HCT116 (cell line): ENCODE measurements at regions not wholly inside any gene's neighbourhood (a gene's known extent, or its start where the extent isn't known, plus 50 kb on each side); places are given as distances from the start of the nearest gene placed in this dataset.

Source experiments
- ATAC-seq: fragments of 200-7000 bp; cut with Tn5 transposase; 2 replicates; pipeline ENCODE4 v1.9.1; 2020; ENCODE audit warnings: mild to moderate bottlenecking, moderate library complexity
- BruUV-seq: library from RNA; stranded (reverse); fragments of 400-500 nt; replicated peaks from 2 replicates; lab custom pipeline; 2021; lab: Mats Ljungman, UMichigan
- CTCF ChIA-PET: fragments of 300-600 bp; sonication (Branson Sonifier 250); formaldehyde crosslinking; loops from one replicate; lab custom pipeline; 2021; ENCODE audit warnings: antibody characterized with exemption; lab: Charles Lee
- POLR2A ChIA-PET: fragments of 300-600, 350-600 bp; sonication (Branson Sonifier 250); formaldehyde crosslinking; loops from one replicate; lab custom pipeline; 2021; ENCODE audit warnings: antibody characterized with exemption; lab: Charles Lee
- RAD21 ChIA-PET, 2 experiments: fragments of 300-600 bp; sonication (Branson Sonifier 250); formaldehyde crosslinking; loops; one replicate each; lab custom pipeline; 2023; ENCODE audit warnings: low total read pairs in 2 of 2; ENCODE audit not compliant: uncharacterized antibody in 2 of 2, unreplicated experiment in 2 of 2, low non-redundant PET in 1 of 2; lab: Charles Lee
- DNase-seq: peaks from one replicate; pipeline ENCODE4 v3.0.0-alpha.2; 2010; ENCODE audit warnings: low read depth, low spot score
- H2AFZ ChIP-seq: fragments of 200-600 bp; shearing (Covaris generic), sonication (generic); 2 replicates; pipeline ENCODE4 v1.6.1; 2017; ENCODE audit warnings: low read depth, mixed run types, mixed read lengths, antibody characterized with exemption, low read length; ENCODE audit not compliant: poor library complexity, severe bottlenecking
- H3K27ac ChIP-seq: 2 replicates; pipeline ENCODE4 v1.5.1; 2012; ENCODE audit warnings: low read depth, low read length
- H3K27me3 ChIP-seq: fragments of 200-600 bp; sonication (generic); 2 replicates; pipeline ENCODE4 v1.6.1; 2016; ENCODE audit warnings: mixed run types, low read length, mixed read lengths; ENCODE audit not compliant: insufficient read depth
- H3K36me3 ChIP-seq, 2 experiments: fragments of 200-500 bp in 1 of 2; fragments of 200-600 bp in 1 of 2; sonication (Bioruptor generic) in 1 of 2; sonication (generic) in 1 of 2; 2 replicates each; pipeline versions ENCODE4 v1.5.1 to v1.6.1; 2014 to 2016; ENCODE audit warnings: low read length in 2 of 2, inconsistent platforms in 1 of 2, mixed read lengths in 1 of 2, mixed run types in 1 of 2; ENCODE audit not compliant: insufficient read depth in 2 of 2, control insufficient read depth in 1 of 2
- H3K4me1 ChIP-seq, 2 experiments: fragments of 200-600 bp in 1 of 2; sonication (generic) in 1 of 2; 2 replicates each; pipeline versions ENCODE4 v1.5.1 to v1.6.1; 2012 to 2017; ENCODE audit warnings: low read length in 2 of 2, inconsistent platforms in 1 of 2, mild to moderate bottlenecking in 1 of 2, mixed read lengths in 1 of 2, mixed run types in 1 of 2, moderate library complexity in 1 of 2; ENCODE audit not compliant: insufficient read depth in 2 of 2, control insufficient read depth in 1 of 2
- H3K4me2 ChIP-seq: fragments of 200-600 bp; sonication (generic); 2 replicates; pipeline ENCODE4 v1.6.1; 2017; ENCODE audit warnings: mixed run types, low read length, mixed read lengths
- H3K4me3 ChIP-seq, 2 experiments: fragments of 200-600 bp in 1 of 2; sonication (generic) in 1 of 2; replicated peaks in 1 of 2; 2 replicates each; pipeline ENCODE4 v1.5.1; 2011 to 2016; ENCODE audit warnings: low read length in 2 of 2, control low read depth in 1 of 2, low read depth in 1 of 2, mild to moderate bottlenecking in 1 of 2, mixed read lengths in 1 of 2, mixed run types in 1 of 2
- H3K79me2 ChIP-seq: fragments of 200-600 bp; sonication (generic); 2 replicates; pipeline ENCODE4 v1.6.1; 2017; ENCODE audit warnings: mild to moderate bottlenecking, mixed run types, low read length, moderate library complexity, mixed read lengths; ENCODE audit not compliant: insufficient read depth
- H3K9ac ChIP-seq: fragments of 200-600 bp; sonication (generic); 2 replicates; pipeline ENCODE4 v1.6.1; 2016; ENCODE audit warnings: low read length, mixed read lengths
- H3K9me2 ChIP-seq: fragments of 200-600 bp; sonication (generic), shearing (Covaris generic); 2 replicates; pipeline ENCODE4 v1.6.1; 2017; ENCODE audit warnings: mixed run types, mild to moderate bottlenecking, moderate library complexity; ENCODE audit not compliant: insufficient read depth
- H3K9me3 ChIP-seq, 2 experiments: fragments of 200-500 bp in 1 of 2; fragments of 200-600 bp in 1 of 2; sonication (Bioruptor generic) in 1 of 2; sonication (generic) in 1 of 2; 2 replicates each; pipeline ENCODE4 v1.6.1; 2014 to 2017; ENCODE audit warnings: low read length in 2 of 2, mixed read lengths in 2 of 2, inconsistent platforms in 1 of 2, low read depth in 1 of 2, mild to moderate bottlenecking in 1 of 2, mixed run types in 1 of 2, moderate library complexity in 1 of 2; ENCODE audit not compliant: control insufficient read depth in 1 of 2, insufficient read depth in 1 of 2
- H4K20me1 ChIP-seq: fragments of 200-600 bp; sonication (generic), shearing (Covaris generic); 2 replicates; pipeline ENCODE4 v1.6.1; 2017; ENCODE audit warnings: mixed run types, mild to moderate bottlenecking, moderate library complexity; ENCODE audit not compliant: insufficient read depth
- CBX3 ChIP-seq: IDR thresholded peaks from 2 replicates; pipeline ENCODE4 v1.6.1; 2012; ENCODE audit warnings: low read depth
- CEBPB ChIP-seq: IDR thresholded peaks from 2 replicates; pipeline ENCODE4 v1.6.1; 2012; ENCODE audit warnings: low read depth
- EGR1 ChIP-seq: IDR thresholded peaks from 2 replicates; pipeline ENCODE4 v1.6.1; 2012; ENCODE audit warnings: low read depth
- ELF1 ChIP-seq: IDR thresholded peaks from 2 replicates; pipeline ENCODE4 v1.6.1; 2012; ENCODE audit warnings: low read depth, borderline replicate concordance
- FOSL1 ChIP-seq: IDR thresholded peaks from 2 replicates; pipeline ENCODE4 v1.6.1; 2012; ENCODE audit warnings: low read depth
- POLR2A ChIP-seq: IDR thresholded peaks from 2 replicates; pipeline ENCODE4 v1.7.0; 2011; ENCODE audit warnings: borderline replicate concordance; ENCODE audit not compliant: insufficient read depth, insufficient read length; ENCODE audit errors: extremely low read depth
- RAD21 ChIP-seq: IDR thresholded peaks from 2 replicates; pipeline ENCODE4 v1.6.1; 2012; ENCODE audit warnings: low read depth, mild to moderate bottlenecking
- SIN3A ChIP-seq: IDR thresholded peaks from 2 replicates; pipeline ENCODE4 v1.6.1; 2012; ENCODE audit warnings: low read depth
- SP1 ChIP-seq: IDR thresholded peaks from 2 replicates; pipeline ENCODE4 v1.6.1; 2012; ENCODE audit warnings: low read depth
- TCF7L2 ChIP-seq: IDR thresholded peaks from 2 replicates; pipeline ENCODE4 v1.7.0; 2011; ENCODE audit warnings: borderline replicate concordance, inconsistent platforms; ENCODE audit not compliant: insufficient read depth, insufficient read length; ENCODE audit errors: extremely low read depth
- YY1 ChIP-seq: IDR thresholded peaks from 2 replicates; pipeline ENCODE4 v1.6.1; 2011; ENCODE audit warnings: low read length, low read depth, moderate library complexity, mild to moderate bottlenecking; ENCODE audit not compliant: insufficient replicate concordance; ENCODE audit errors: extremely low read depth
- ZFX ChIP-seq: fragments of 450-650 bp; IDR thresholded peaks from 2 replicates; pipeline ENCODE4 v1.6.1; 2017
- ZNF274 ChIP-seq: fragments of 200-500 bp; sonication (Bioruptor generic); IDR thresholded peaks from 2 replicates; pipeline ENCODE4 v1.6.1; 2014; ENCODE audit warnings: mild to moderate bottlenecking, low read depth, low read length, inconsistent platforms
- intact Hi-C: fragments of 100-400 bp; cut with micrococcal nuclease; formaldehyde crosslinking; loops from 2 replicates; pipeline ENCODE4 v1.10.0; 2022
- TF ChIP-seq, protein P1 (sequence below), 3 experiments: fragments of 200-600 bp in 1 of 3; sonication (generic) in 1 of 3; IDR thresholded peaks in 2 of 3; conservative IDR thresholded peaks in 1 of 3; 2 replicates each; pipeline ENCODE4 v1.5.1; 2012 to 2017; ENCODE audit warnings: low read depth in 2 of 3, low read length in 2 of 3, antibody characterized with exemption in 1 of 3, borderline replicate concordance in 1 of 3, control low read depth in 1 of 3, mild to moderate bottlenecking in 1 of 3, mixed read lengths in 1 of 3, mixed run types in 1 of 3, moderate library complexity in 1 of 3; ENCODE audit not compliant: insufficient read depth in 1 of 3
- TF ChIP-seq, protein P2 (sequence below): IDR thresholded peaks from 2 replicates; pipeline ENCODE4 v1.6.1; 2011; ENCODE audit warnings: mild to moderate bottlenecking, low read length, moderate library complexity; ENCODE audit not compliant: insufficient replicate concordance; ENCODE audit errors: extremely low read depth
- TF ChIP-seq, protein P3 (sequence below): IDR thresholded peaks from 2 replicates; pipeline ENCODE4 v1.6.1; 2012; ENCODE audit warnings: low read depth
- TF ChIP-seq, protein P4 (sequence below): IDR thresholded peaks from 2 replicates; pipeline ENCODE4 v1.6.1; 2012

DNA sequence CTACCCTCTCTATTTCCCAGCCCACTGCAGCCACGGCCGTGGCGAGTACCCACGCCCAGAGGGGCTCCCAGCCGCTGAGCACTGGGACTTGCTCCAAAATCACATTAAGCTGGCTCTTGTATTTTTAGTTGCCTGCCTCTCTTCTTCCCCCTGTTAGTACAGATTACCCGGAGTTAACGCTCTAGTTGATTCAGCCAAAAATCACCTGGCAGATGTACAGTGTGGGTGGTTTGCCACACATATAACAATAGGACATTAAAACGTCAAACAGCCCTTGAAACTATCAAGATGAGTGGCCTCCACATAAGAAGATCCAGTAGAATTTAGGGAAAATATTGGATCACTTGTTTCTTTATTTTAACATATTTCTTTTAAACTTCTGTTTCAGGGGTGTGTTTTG, 268.8 kb upstream of the PRDM1 start (continued):
- TF ChIP-seq, protein P1, sequence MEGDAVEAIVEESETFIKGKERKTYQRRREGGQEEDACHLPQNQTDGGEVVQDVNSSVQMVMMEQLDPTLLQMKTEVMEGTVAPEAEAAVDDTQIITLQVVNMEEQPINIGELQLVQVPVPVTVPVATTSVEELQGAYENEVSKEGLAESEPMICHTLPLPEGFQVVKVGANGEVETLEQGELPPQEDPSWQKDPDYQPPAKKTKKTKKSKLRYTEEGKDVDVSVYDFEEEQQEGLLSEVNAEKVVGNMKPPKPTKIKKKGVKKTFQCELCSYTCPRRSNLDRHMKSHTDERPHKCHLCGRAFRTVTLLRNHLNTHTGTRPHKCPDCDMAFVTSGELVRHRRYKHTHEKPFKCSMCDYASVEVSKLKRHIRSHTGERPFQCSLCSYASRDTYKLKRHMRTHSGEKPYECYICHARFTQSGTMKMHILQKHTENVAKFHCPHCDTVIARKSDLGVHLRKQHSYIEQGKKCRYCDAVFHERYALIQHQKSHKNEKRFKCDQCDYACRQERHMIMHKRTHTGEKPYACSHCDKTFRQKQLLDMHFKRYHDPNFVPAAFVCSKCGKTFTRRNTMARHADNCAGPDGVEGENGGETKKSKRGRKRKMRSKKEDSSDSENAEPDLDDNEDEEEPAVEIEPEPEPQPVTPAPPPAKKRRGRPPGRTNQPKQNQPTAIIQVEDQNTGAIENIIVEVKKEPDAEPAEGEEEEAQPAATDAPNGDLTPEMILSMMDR (IDR thresholded peaks at IDR 0.05 in 2 of 3, conservative IDR thresholded peaks at IDR 0.05 in 1 of 3; ENCODE audit: borderline replicate concordance in 1 of 3, insufficient read depth in 1 of 3, low read depth in 2 of 3, low read length in 2 of 3) = no peak
- TF ChIP-seq ELF1 (no peak), ZFX (no peak), ZNF274 (no peak), TCF7L2 (no peak)

DNA sequence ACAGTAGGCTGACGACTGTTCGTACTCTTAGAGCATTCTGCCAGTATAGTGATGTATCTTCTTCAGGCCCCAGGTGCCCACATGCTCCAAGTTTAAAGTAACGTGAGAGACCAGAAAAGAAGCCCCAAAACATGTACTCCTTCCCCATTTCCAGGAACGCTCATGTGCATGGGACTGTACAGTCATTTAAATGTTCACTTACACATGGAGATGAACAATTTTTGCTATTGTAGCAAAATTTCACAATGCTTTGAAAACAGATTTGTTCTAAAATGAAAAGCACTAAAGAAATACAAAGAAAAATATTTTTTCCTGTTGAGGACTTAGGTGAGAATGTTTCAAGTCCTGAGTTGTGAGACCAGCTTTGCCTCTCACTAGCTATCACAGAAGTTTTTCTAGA, 269.3 kb upstream of the PRDM1 start:
- no peaks in the 10 kb centered on the region for H3K36me3 ChIP-seq
- H2AFZ ChIP-seq = no peak overlapping the region
- CTCF ChIA-PET = no interaction called here
- H3K9ac ChIP-seq = no peak overlapping the region
- DNase-seq = no peak
- no peak overlapping the region for H3K4me3 ChIP-seq
- H3K9me2 ChIP-seq = no peaks in the 10 kb centered on the region
- BruUV-seq = no TSS peak
- H3K27me3 ChIP-seq = no peaks in the 10 kb centered on the region
- RAD21 ChIA-PET = no interaction called here
- H3K79me2 ChIP-seq = no peaks in the 10 kb centered on the region
- POLR2A ChIA-PET = no interaction called here
- intact Hi-C loops = no loop called here
- H3K27ac ChIP-seq = no peak overlapping the region
- no peaks in the 10 kb centered on the region for H3K4me1 ChIP-seq
- TF ChIP-seq SP1 (no peak), EGR1 (no peak), FOSL1 (no peak), CBX3 (no peak), RAD21 (no peak), CEBPB (no peak), POLR2A (no peak), YY1 (no peak), SIN3A (no peak)
- TF ChIP-seq, protein P2, sequence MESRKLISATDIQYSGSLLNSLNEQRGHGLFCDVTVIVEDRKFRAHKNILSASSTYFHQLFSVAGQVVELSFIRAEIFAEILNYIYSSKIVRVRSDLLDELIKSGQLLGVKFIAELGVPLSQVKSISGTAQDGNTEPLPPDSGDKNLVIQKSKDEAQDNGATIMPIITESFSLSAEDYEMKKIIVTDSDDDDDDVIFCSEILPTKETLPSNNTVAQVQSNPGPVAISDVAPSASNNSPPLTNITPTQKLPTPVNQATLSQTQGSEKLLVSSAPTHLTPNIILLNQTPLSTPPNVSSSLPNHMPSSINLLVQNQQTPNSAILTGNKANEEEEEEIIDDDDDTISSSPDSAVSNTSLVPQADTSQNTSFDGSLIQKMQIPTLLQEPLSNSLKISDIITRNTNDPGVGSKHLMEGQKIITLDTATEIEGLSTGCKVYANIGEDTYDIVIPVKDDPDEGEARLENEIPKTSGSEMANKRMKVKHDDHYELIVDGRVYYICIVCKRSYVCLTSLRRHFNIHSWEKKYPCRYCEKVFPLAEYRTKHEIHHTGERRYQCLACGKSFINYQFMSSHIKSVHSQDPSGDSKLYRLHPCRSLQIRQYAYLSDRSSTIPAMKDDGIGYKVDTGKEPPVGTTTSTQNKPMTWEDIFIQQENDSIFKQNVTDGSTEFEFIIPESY = no peak
- TF ChIP-seq, protein P3, sequence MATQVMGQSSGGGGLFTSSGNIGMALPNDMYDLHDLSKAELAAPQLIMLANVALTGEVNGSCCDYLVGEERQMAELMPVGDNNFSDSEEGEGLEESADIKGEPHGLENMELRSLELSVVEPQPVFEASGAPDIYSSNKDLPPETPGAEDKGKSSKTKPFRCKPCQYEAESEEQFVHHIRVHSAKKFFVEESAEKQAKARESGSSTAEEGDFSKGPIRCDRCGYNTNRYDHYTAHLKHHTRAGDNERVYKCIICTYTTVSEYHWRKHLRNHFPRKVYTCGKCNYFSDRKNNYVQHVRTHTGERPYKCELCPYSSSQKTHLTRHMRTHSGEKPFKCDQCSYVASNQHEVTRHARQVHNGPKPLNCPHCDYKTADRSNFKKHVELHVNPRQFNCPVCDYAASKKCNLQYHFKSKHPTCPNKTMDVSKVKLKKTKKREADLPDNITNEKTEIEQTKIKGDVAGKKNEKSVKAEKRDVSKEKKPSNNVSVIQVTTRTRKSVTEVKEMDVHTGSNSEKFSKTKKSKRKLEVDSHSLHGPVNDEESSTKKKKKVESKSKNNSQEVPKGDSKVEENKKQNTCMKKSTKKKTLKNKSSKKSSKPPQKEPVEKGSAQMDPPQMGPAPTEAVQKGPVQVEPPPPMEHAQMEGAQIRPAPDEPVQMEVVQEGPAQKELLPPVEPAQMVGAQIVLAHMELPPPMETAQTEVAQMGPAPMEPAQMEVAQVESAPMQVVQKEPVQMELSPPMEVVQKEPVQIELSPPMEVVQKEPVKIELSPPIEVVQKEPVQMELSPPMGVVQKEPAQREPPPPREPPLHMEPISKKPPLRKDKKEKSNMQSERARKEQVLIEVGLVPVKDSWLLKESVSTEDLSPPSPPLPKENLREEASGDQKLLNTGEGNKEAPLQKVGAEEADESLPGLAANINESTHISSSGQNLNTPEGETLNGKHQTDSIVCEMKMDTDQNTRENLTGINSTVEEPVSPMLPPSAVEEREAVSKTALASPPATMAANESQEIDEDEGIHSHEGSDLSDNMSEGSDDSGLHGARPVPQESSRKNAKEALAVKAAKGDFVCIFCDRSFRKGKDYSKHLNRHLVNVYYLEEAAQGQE = no peak
- TF ChIP-seq, protein P4, sequence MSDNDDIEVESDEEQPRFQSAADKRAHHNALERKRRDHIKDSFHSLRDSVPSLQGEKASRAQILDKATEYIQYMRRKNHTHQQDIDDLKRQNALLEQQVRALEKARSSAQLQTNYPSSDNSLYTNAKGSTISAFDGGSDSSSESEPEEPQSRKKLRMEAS = no peak
- no peaks in the 10 kb centered on the region for H3K9me3 ChIP-seq
- no peak overlapping the region for H3K4me2 ChIP-seq
- H4K20me1 ChIP-seq = no peaks in the 10 kb centered on the region
- ATAC-seq = no peak
